Subcutaneous abdominal adipose tissue (tissue), 5 donors: ENCODE measurements at regions not wholly inside any gene's neighbourhood (a gene's known extent, or its start where the extent isn't known, plus 50 kb on each side); places are given as distances from the start of the nearest gene placed in this dataset.

ENCODE experiments used
- H3K27ac ChIP-seq: one replicate; pipeline ENCODE4 v1.7.0; 2013; ENCODE audit warnings: low read depth, mild to moderate bottlenecking, inconsistent platforms, low read length, moderate library complexity
- H3K27me3 ChIP-seq, 5 donors: one replicate each; pipeline ENCODE4 v1.7.0; 2013; ENCODE audit warnings: low read length in 5 of 5, inconsistent platforms in 1 of 5; ENCODE audit not compliant: control insufficient read depth in 5 of 5, insufficient read depth in 4 of 5
- H3K36me3 ChIP-seq, 5 donors: one replicate each; pipeline ENCODE4 v1.7.0; 2013; ENCODE audit warnings: low read length in 5 of 5; ENCODE audit not compliant: control insufficient read depth in 5 of 5, insufficient read depth in 5 of 5
- H3K4me1 ChIP-seq, 5 donors: one replicate each; pipeline ENCODE4 v1.7.0; 2013; ENCODE audit warnings: low read length in 5 of 5, mild to moderate bottlenecking in 3 of 5, moderate library complexity in 1 of 5; ENCODE audit not compliant: control insufficient read depth in 5 of 5, insufficient read depth in 5 of 5
- H3K4me3 ChIP-seq, 5 donors: one replicate each; pipeline ENCODE4 v1.7.0; 2013; ENCODE audit warnings: low read length in 5 of 5, low read depth in 1 of 5
- H3K9ac ChIP-seq, 5 donors: one replicate each; pipeline ENCODE4 v1.7.0; 2013; ENCODE audit warnings: low read length in 5 of 5, mild to moderate bottlenecking in 4 of 5, moderate library complexity in 3 of 5
- H3K9me3 ChIP-seq, 5 donors: one replicate each; pipeline ENCODE4 v1.7.0; 2013; ENCODE audit warnings: low read length in 5 of 5; ENCODE audit not compliant: control insufficient read depth in 5 of 5
- donor health status: healthy.
- donor health status: healthy.
- donor health status: healthy.
- donor health status: healthy.
- donor health status: healthy.

DNA sequence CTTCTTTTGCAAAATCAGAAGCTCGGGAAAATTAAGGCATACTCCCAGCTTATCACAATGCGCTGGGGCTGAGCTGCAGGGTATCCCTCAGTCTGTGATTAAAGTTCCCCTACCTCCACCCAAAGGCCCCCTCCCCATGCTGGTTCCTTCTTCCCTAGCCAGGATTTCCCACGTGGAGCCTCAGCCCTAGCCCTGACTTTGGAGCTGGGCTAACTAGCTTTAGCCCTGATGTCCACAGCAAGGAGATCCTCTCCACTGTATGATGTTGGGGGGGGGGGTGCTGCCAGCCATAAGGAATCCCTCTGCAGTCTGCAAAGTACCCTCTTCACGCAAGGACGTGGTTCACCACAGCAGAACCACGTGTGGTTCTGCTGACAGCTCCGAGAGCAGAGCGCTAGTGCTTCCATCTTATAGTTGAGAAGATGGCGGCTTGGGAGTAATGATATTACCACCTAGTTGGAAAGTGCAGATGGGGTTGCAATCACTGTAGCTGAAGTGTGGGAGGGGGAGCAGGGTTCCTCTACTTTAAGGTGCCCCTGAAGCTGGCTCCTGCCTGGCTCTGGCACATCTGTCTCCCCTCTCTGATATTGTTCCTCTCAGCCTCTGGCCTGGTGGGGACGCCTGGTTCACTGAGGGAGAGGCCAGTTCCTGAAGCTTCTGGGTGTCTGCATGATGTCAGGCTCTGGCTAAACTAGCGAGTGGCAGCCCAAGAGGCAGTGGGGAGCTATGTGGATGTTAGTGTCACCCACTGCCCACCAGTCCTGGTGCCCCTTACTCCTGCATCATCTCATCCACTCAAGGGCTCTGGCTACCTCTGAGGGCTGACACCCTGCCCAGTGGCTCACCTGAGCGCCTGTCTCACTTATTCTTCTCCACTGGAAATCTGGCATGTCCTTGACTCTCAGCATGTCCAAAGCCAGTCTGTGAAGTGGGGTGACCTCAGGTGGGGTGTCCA lies 270.7 kb downstream of the RPS24 start:
- H3K4me3 ChIP-seq: no peak overlapping the region
- H3K4me1 ChIP-seq: peaks cover 6 to 24% (median 14%) of the 10 kb centered on the region in 5 donors
- no peaks in the 10 kb centered on the region for H3K27me3 ChIP-seq
- H3K27ac ChIP-seq: no peak overlapping the region
- peaks cover 0 to 5% (median 4%) of the 10 kb centered on the region in 5 donors for H3K9me3 ChIP-seq
- no peak overlapping the region for H3K9ac ChIP-seq
- H3K36me3 ChIP-seq: no peaks in the 10 kb centered on the region

DNA sequence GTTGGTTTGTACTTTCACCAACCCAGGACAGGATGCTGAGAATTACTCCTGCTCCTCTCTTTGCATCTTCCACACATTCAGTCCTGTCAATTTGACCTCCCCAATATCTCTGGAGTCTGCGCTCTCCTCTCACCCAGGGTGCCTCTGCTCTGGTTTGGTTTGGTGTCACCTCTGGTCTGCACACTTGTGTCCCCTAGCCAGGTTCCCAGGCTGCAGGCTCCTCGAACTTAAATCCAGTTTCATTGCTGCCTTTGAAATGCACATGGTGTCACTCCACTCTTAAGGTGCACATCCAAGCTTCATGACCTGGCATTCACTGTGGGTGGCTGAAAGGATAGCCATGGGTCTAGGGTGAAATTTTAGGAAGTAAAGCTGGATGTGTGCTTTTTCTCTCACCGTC lies 271.6 kb downstream of the RPS24 start:
- Histone ChIP-seq H3K9me3 (peaks cover 0 to 3% (median 3%) of the 10 kb centered on the region in 5 donors), H3K4me3 (no peak overlapping the region), H3K27me3 (no peaks in the 10 kb centered on the region), H3K27ac (no peak overlapping the region), H3K4me1 (peaks cover 6 to 20% (median 14%) of the 10 kb centered on the region in 5 donors), H3K36me3 (no peaks in the 10 kb centered on the region), H3K9ac (no peak overlapping the region)

DNA sequence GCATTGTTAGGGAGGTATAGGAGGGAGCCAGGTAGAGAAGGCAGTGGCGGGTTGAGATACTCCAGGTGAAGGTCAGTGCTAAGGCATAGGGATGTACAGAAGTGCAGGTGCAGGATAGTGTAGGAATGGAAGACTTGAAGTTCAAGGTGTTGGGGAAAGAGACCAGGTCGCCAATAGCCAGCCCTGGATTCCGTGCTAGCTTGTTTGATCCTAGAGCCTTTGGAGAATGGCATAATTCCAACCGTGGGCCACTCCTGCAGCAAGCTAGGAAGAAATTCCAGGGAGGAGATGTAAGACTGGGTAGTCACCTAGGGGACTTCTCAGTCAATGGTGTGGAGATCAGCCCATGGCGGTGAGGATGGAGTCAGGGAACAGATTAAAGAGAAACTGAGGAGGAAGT lies 272.7 kb downstream of the RPS24 start:
- Histone ChIP-seq H3K27ac (no peak overlapping the region), H3K27me3 (no peaks in the 10 kb centered on the region), H3K4me1 (peaks cover 6 to 20% (median 14%) of the 10 kb centered on the region in 5 donors), H3K9ac (no peak overlapping the region), H3K9me3 (no peaks in the 10 kb centered on the region), H3K4me3 (no peak overlapping the region), H3K36me3 (no peaks in the 10 kb centered on the region)

DNA sequence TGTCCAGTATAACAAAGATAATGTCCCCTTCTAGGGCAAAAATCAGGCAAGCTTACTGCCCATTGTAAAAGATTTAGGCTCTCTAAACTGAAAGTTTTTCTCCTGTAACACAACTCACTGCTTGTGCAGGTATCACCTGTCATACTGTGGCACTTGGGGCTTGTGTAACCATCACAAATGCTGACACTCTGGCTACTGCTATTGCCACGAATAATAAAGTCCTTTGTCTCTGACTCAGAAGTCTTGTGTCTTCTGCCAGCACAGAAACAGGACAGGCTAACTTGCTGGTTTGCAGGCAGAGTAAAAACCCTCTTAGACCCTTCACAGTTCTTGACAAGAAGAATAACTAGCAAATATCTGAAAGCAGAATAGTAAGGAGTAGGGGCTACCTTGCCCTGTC lies 273.9 kb downstream of the RPS24 start:
- no peaks in the 10 kb centered on the region for H3K9me3 ChIP-seq
- H3K4me1 ChIP-seq: peaks cover 5 to 10% (median 8%) of the 10 kb centered on the region in 5 donors
- H3K9ac ChIP-seq: no peak overlapping the region
- H3K27me3 ChIP-seq: no peaks in the 10 kb centered on the region
- no peak overlapping the region for H3K27ac ChIP-seq
- H3K36me3 ChIP-seq: no peaks in the 10 kb centered on the region
- H3K4me3 ChIP-seq: no peak overlapping the region

DNA sequence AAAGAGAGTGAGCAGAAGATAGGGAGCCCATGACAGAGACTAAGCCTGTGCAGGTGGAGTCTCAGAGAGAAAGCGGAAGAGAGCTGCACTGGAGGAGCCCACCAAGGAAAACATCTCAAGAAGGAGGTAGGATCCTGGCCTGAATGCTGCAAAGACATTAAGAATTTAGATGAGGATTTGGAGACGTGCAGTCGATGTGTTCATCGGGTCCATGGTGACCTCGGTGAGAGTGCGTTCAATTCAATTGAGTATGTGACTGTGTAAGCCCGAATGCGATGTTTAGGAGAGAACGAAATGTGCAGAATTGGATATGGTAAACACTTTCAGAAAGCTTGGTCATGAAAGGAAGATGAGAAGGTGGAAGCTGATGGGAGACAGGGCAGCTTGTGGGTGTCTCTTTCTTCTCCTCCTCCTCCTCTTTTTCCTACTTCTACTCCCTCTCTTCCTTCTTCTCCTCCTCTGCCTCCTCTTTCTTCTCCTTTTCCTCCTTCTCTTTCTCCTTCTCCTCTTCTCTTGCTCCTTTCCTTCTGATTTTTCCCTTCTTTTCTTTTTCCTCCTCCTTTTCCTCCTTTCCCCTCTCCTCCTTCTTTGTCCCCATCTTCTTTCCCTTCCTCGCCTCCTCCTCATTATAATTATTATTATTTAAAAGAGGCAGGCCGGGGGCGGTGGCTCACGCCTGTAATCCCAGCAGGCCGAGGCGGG lies 276.0 kb downstream of the RPS24 start:
- Histone ChIP-seq H3K9me3 (no peaks in the 10 kb centered on the region), H3K36me3 (no peaks in the 10 kb centered on the region), H3K27ac (no peak overlapping the region), H3K9ac (no peak overlapping the region), H3K4me1 (no peaks in the 10 kb centered on the region), H3K27me3 (no peaks in the 10 kb centered on the region), H3K4me3 (no peak overlapping the region)

DNA sequence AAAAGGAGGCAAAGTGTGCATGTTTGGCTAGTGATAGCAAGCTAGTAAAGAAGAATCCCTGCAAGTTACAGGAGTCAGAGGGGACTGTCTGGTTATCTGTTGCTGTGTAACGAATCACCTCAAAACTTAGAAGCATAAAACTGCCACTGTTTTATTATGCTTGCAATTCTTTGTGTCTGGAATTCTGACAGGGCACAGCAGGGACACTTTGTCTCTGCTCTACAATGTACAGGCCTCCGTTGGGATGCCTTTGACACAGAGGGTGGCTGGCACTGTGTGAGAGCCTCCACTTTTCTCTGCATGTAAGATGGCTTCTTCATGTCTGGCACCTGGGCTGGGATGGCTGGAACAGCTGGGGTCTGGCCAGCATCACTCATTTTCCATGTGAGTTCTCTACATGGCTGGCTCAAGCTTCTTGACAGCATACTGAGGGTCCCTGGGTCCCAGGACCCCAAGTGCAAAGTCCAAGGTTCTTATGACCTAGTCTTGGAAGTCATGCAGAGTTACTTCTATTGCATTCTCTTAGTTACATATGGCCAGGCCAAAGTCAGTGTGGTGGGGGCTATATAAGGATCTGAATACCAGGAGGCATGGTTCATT lies 276.9 kb downstream of the RPS24 start:
- H3K9me3 ChIP-seq: peaks cover 0 to 2% (median 0%) of the 10 kb centered on the region in 5 donors
- H3K27ac ChIP-seq: no peak overlapping the region
- H3K36me3 ChIP-seq: no peaks in the 10 kb centered on the region
- no peaks in the 10 kb centered on the region for H3K27me3 ChIP-seq
- H3K4me1 ChIP-seq: no peaks in the 10 kb centered on the region
- no peak overlapping the region for H3K4me3 ChIP-seq
- no peak overlapping the region for H3K9ac ChIP-seq

DNA sequence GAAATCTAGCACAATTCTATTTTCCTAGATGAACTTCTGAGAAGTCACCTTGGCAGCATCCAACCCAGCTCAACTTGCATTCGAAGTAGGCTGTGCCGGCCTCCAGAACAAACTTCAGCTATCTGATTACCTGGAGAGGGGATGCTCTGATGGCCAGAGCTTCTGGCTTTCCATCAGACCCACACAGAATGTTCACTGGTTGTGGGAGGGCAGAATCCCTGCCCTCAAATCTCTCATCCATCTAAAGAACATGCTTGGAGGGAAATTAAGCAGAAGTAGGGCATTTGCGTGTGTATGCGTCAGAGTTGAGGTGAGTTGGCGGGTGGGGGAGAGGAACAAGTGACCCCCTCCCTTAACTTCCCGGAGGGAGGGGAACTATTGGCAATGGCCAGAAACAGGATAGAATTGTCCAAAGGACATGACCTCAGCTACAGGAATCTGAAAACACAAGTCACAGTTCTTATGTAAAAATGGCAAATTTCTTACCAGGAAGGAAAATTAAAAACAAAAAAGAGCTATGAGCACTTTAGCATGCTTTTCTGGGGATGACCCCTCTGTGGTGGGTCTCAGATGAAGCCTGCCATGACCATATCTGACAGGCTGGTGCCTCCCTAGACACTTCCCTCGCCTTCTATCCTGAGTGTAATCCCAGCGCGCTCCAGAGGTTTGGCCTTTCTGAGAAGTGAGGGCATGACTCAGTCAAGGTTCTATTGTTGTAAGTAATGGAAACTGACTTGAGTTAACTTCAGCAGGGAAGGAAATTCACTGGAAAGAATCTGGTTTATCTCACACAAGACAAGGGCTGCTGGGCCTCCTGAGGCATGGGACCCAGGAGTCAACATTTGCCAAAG lies 278.8 kb downstream of the RPS24 start:
- no peak overlapping the region for H3K27ac ChIP-seq
- H3K4me1 ChIP-seq: peaks cover 0 to 13% (median 11%) of the 10 kb centered on the region in 5 donors
- H3K9me3 ChIP-seq: peaks cover 0 to 2% (median 0%) of the 10 kb centered on the region in 5 donors
- H3K27me3 ChIP-seq: no peaks in the 10 kb centered on the region
- no peaks in the 10 kb centered on the region for H3K36me3 ChIP-seq
- no peak overlapping the region for H3K9ac ChIP-seq
- no peak overlapping the region for H3K4me3 ChIP-seq

DNA sequence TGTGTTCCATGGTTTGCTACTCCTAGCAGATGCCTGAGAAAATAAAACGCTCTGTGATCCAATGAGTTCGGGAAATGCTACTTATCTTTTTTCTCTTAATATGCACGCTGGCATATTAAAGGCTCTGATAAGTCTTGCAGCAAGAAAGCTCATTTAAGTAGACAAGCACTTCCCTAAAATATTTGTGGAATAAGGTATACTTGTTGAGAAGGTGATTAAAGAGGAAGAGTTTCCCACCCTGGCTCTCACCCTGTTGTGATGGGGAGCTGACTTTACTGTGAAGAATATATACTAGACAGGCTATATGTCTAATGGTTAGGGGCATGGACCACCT lies 279.4 kb downstream of the RPS24 start:
- Histone ChIP-seq H3K9me3 (peaks cover 0 to 2% (median 0%) of the 10 kb centered on the region in 5 donors), H3K27ac (no peak overlapping the region)

DNA sequence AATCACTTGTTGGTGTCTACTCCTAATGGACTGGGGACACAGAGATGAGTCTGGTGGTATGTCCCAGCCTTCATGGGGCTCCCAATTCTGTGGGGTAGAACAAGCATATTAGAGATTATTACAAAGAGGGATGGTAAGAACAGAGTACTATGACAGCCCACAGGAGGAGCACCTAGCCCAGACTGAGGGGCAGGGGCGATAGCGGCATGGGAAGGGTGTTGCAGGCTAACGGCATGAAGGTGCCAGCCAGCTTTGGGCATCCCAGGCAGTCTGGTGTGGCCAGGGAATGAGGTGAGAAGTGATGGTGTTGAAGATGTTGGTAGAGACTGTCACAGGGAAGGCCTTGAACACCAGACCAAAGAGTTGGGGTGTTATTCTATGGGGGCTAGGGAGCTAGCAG lies 280.0 kb downstream of the RPS24 start:
- Histone ChIP-seq H3K27ac (no peak overlapping the region), H3K27me3 (no peaks in the 10 kb centered on the region), H3K4me1 (peaks cover 0 to 13% (median 11%) of the 10 kb centered on the region in 5 donors), H3K36me3 (no peaks in the 10 kb centered on the region), H3K9me3 (peaks cover 0 to 2% (median 0%) of the 10 kb centered on the region in 5 donors), H3K9ac (no peak overlapping the region), H3K4me3 (no peak overlapping the region)

More for the DNA sequence above, 279.4 kb downstream of the RPS24 start:
- Histone ChIP-seq H3K4me3 (no peak overlapping the region), H3K27me3 (no peaks in the 10 kb centered on the region), H3K9ac (no peak overlapping the region), H3K36me3 (no peaks in the 10 kb centered on the region), H3K4me1 (peaks cover 0 to 13% (median 11%) of the 10 kb centered on the region in 5 donors)
